ENCODE measurements at regions not wholly inside any gene's neighbourhood (a gene's known extent, or its start where the extent isn't known, plus 50 kb on each side); places are given as distances from the start of the nearest gene placed in this dataset.

- TF ChIP-seq CTCF (IDR thresholded peaks at IDR 0.05 in 8 of 11, conservative IDR thresholded peaks at IDR 0.05 in 3 of 11) (no peak), POLR2AphosphoS5 (IDR thresholded peaks at IDR 0.05) (no peak), POLR2A (IDR thresholded peaks at IDR 0.05) (no peak)
Measured at GRCh38 chr11:133635244-133635739, 103.0 kb upstream of the OPCML start.
